ENCODE measurements at regions not wholly inside any gene's neighbourhood (a gene's known extent, or its start where the extent isn't known, plus 50 kb on each side); places are given as distances from the start of the nearest gene placed in this dataset.
"Not testable (repeated sequence)": the region's sequence is repeated elsewhere in the genome, so short reads cannot be mapped to it uniquely, and the experiment has no call there.

DNA sequence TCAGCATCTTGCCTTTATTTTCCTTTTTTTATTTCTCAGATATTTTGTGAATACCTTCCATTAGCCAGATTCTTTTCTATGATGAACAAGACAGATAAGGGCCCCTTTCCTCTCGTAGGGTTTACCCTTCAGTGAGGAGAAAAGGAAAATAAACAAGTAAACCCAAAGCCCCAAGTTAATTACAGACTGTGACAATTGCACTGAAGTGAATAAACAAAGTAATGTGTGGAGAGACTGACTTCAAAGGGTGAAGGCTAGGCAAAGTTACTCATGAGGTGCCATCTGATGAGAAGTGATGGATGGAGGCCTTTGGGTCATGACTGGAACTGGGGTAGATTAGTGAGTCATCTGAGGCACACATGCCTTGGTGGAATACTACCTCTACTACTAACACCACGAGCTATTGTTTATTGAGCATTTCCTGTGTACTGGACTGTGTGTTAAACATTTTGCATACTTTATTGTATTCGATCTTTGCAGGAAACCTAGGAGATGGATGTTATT is 143.4 kb upstream of the PRICKLE1 start:
- DNase-seq = no peak

DNA sequence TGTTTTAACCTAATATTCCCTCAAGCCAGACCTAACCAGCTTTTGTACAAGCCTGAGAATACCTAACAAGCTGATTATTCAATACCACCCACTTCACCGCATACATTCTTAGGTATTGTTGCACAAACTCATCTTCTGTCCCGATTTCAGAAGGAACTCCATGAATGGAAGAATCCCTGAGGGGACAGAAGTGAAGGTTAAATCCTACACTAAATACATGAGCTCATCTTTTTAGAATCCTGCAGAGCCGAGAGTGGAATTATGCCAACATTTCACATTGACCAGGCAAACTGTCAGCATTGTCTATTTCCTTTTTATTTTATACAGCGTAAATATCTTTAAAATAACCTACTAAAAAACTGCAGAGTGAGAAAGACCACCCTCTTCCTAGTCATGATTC is 140.7 kb upstream of the PRICKLE1 start:
- no peak for DNase-seq

DNA sequence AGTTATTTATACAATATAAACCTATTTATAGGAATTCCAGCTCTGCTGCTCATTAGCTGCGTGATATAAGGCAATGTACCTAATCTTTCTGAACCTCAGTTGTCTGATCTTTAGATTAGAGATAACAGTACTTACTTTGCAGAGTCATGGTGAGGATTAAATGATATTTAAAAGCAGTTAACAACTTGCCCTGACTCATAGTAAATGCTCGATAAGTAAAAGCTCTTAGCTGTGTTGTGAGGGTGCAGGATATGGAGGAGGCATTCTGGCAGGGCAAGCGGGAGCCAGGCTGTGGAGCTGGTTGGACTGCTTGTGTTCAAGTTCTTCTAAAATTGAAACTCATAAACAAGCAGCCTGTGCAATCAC is 140.0 kb upstream of the PRICKLE1 start:
- DNase-seq = peak in 1 of 51 donors; percentile 7

DNA sequence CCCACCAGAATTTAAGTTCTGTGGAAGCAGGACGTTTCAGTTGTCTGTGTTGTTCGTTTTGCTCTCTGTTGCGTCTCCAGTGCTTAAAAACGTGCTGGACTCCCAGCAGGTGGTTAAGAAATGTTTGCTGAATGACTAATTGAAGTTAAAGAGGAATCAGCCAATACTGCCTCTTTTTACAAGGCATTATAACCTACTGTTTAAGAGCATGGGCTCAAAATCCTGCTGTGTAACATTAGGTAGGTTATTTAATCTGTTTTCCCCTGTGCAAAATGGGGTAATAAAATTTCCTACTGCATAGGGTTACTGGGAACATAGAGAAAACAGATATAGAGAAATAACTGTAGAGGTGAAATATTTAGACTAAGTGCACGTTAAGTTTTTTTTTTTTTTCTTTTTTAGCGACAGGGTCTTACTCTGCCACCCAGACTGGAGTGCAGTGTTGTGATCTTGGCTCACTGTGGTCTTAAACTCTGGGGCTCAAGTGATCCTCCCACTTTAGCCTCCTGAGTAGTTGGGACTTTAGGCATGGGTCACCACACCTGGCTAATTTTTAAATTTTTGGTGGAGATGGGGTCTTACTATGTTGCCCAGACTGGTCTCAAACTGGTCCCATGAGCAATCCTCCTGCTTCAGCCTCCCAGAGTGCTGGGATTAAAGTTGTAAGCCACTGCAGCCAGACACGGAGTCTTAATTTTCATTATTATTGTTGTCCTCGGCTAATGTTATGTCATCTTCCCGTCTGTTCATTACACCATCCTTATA is 139.4 kb upstream of the PRICKLE1 start:
- no peak for DNase-seq

DNA sequence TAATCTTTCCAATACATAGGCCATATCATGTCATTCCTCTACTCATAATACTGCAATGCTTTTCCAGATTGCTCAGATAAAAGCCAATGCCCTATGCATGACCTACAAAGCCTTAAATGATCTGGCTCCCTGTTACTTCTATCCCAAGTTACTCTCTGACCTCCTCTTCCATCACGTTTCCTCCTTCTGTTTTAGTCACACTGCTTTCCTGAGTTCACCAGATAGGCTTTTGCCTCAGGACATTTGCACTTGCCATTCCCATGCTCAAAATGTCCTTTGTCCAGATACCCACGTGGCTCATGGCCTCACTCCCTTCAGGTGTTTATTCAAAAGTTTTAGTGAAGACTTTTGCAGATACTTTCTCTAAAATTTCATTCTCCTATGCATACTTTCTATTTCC is 138.7 kb upstream of the PRICKLE1 start:
- DNase-seq = no peak

DNA sequence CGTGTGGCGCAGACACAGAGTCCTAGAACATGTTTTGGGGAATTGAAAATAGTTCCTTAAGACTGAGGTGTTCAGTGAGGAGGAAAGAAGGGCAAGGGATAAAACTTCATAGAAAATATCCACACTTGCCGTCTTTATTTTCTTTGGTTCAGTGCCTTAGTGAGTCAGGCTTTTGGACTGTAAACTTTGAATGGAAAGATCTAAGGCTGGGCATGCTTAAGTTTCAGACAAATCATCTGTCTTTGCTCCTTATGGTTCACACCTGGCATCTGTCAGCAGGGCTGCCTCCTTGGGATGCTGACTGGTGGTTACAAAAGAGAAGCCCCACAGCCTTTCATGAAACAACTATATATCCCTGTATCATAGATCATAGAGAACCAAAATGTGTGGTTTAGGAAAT is 136.3 kb upstream of the PRICKLE1 start:
- no peak for DNase-seq

DNA sequence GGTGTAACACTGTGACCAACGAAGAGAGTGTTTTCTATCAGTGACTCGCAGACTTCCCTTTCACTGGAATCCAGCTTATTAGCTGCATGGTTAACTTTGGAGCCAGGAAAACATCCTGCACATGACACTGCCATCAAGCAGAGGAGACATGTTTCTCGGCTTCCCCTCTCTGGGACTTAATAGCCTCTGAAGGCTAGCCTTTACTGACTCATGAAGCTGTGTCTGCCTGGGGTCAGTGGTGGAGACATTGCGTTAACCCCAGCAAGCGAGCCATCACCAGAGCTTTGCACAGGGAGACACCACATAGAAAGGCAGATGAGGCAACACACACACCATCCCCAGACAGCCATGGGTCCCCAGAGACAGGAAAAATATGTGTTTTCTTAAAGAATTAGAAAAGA is 126.9 kb upstream of the PRICKLE1 start:
- DNase-seq = no peak

DNA sequence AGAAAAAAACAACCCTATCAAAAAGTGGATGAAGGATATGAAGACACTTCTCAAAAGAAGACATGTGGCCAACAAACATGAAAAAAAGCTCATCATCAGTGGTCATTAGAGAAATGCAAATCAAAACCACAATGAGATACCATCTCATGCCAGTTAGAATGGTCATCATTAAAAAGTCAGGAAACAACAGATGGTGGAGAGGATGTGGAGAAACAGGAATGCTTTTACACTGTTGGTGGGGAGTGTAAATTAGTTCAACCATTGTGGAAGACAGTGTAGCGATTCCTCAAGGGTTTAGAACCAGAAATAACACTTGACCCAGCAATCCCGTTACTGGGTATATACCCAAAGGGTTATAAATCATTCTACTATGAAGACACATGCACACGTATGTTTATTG is 124.0 kb upstream of the PRICKLE1 start:
- DNase-seq = not testable (repeated sequence)

DNA sequence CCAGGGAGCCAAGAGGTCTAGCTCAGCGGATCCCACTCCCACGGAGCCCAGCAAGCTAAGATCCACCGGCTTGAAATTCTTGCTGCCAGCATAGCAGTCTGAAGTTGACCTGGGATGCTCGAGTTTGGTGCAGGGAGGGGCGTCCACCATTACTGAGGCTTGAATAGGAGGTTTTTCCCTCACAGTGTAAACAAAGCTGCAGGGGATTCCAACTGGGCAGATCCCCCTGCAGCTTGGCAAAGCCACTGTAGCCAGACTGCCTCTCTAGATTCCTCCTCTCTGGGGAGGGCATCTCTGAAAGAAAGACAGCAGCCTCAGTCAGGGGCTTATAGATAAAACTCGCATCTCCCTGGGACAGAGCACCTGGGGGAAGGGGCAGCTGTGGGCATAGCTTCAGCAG is 118.8 kb upstream of the PRICKLE1 start:
- not testable (repeated sequence) for DNase-seq

DNA sequence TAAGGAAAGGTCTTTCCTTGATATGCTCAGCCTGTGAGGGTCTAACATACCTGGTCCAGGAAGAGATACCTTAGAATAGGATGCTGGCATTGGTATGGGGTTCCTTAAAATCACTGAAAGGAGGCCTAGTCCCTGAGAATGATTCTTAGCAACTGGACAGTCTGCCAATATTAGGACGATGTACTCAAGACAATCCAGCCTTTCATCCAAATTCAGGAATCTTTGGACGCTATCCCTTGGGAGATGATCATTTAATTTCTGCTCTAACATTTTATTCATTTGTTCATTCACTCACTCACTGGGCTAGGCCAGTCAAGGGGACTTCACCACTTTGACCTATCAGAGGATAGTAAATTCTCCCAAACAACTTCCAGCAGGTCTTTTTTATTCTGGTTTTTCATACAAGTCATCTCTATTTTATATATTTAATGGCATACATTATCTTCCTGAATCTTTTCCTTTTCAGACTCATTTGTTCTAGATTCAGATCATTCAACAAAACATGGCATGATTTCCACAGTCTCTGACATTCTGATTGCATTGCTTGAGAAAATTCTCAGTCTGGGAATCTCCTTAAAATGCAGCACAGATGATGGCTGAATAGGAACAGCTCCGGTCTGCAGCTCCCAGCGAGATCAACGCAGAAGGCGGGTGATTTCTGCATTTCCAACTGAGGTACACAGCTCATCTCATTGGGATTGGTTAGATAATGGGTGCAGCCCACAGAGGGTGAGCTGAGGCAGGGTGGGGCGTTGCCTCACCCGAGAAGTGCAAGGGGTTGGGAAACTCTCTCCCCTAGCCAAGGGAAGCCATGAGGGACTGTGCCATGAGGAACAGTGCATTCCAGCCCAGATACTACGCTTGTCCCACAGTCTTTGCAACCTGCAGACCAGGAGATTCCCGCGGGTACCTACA is 118.0 kb upstream of the PRICKLE1 start:
- no peak for DNase-seq

DNA sequence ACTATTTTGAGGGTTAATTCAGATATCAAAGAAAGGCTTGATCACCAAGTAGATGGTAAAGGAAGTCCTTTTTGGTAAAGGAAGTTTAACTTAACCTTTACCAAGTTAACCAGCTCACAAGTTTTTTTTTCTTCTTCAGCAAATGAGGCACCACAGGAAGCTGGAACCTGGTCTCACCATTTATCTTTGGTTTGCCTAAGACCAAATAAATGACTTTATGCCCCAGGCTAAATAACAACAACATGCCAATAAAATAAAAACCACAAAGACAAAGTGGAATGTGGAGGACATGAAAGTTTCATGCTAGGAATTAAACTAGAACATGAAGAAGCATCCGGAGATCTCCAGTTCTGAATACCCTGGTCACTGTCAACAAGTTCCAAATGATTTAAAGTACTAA is 116.8 kb upstream of the PRICKLE1 start:
- DNase-seq = no peak

DNA sequence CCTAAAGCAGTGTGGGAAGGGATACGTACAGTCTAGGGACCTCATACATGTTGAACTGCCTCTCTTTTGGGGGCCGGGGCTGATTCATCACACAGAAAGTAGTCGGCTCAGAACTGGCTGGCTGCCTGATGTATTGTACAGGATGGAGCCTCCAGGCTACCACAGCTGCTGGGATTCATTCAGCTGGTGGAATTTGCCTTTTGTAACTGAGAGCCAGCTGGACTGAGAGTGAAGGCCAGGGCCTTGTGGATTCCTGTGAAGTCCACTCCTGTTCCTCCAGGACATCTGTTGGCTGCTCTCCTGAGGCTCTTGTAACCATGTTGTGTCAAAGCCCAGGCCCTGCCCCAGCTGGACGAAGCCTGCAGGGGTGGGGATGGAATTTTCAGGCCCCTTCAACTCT is 116.3 kb upstream of the PRICKLE1 start:
- DNase-seq = peak in 14 of 51 donors; percentile 2 to 63 (median 12)

DNA sequence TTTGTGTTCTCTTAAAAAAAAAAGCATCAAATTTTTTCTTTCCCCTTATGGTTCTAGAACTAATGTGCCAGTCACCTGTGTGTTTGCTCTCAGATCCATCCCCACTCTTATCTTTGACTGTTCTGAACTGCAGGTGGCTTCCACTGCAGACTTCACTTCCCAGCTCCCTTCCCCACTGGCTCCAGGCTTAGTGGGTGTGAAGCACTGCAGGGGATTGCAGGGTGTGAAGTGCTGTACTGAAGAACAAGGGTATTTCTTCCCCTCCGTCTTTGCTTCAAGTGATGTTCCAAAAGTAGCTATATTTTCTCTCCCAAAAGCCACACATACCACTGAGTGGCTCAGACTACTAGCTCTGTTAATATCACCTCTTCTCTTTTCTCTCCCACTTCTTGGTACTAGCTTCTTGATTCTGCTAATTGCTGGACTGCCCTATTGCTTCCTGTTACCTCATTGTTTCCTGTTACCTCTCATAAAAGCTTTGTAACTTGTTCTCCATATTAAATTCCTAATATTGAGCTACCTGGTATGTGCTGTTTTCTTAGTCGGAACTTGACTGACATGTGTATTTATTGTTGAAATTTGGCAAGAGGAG is 115.4 kb upstream of the PRICKLE1 start:
- no peak for DNase-seq

DNA sequence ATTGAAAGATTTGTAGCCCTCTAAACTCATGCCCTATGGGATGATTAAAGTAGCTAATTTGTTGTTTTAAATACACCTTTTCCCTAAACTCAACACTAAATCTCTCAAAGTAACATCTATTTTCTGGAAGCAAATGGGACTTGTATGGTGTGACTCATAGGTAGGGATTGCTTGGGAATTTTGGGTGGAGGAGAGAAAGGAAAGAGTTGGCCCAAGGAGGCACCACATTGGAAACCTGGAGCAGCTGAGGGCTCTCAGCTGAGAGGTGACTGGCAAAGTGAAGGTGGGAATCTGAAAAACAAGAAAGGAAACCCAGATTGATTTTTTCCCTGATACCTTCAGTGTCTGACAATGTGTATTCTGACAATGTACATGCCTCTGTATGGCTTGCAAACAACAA is 114.8 kb upstream of the PRICKLE1 start:
- no peak for DNase-seq

DNA sequence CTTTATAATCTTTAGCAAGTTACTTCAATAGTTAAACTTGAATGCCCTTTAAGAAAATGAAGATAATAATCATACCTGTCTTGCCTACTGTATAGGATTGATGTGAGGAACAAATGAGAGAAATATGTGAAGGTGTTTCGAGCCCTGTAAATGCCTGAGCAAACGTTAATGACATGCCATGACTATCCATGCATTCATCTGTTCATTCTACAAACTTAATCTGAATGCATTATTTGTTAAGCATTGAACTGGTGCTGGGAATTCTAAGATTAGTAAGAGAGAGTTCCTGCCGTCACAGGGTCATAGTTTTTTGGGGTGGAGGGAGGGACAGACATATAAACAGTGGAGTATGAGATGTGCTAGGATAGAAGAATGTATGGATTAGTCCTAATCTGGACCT is 111.5 kb upstream of the PRICKLE1 start:
- DNase-seq = no peak

DNA sequence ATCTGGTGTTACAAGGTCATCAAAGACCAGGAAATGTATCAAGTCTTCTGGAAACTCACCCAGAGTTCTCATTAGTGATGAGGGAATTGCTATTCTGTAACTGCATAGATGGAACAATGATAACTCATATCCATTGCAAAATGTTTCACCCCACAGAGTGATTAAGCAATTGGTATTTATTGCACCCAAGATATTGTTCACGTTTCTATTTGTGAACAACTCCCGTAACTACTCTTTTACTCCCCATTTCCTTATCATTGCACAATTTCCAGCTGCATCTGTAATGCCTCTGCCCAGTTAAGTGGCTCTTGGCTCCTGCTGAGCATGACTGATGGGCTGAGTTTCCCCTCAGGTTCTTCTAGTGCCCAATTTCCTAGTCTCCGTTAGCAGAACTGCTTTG is 108.7 kb upstream of the PRICKLE1 start:
- DNase-seq = no peak

DNA sequence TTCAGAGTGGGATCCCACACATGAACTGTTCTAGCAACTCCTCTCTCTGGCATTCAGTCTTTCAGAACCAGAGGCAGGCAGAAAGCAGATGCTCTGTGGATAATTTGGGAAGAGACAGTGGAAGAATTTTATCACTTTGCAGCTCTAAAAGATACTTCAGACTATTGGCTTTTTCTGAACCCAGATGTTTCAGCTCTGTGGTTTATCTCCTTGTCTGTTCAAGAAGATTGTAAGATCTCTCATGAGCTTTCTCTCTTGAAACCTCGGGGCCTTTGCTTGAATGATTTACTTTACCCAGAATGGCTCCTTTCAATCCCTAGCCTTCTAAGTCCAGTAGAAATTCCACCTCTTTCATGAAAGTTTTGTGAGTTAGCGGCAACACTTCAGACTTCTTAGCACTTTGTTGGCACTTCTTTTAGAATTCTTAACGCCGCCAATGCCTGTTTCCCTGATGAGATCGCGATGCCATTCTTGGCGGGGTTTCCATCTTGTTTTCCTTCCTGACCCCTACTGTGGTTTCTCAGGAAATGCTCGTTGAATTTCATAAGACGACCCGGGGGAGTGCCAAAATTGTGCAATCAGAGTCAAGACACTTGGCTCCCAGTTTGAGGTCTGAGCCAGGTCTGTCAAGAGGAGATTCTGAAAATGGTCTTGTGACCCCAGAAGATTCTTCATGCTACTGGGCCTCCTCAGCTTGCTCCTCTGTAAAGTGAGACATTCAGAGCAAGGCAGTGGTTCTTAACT is 107.0 kb upstream of the PRICKLE1 start:
- peak in 2 of 51 donors; percentile 1 to 10 for DNase-seq

DNA sequence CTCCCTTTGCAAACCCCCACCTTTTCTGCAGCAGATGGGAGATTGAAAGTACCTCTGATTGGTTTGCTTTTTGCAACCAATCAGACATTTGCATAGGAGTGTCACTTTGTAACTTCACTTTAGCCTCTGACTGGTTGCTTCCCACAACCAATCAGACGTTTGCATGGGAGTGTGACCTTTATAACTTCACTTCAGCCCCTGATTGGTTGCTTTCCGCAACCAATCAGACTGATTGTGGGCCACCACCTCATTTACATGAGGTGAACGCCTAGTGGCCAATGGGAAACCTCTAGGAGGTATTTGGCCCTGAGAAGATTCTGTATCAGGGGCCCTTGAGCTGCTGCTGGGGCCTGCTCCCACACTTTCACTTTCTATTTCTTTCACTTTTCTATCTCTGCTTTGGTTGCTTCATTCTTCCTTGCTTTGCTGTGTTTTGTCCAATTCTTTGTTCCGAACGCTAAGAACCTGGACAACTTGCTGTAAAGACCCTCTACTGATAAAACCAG is 106.0 kb upstream of the PRICKLE1 start:
- no peak for DNase-seq

DNA sequence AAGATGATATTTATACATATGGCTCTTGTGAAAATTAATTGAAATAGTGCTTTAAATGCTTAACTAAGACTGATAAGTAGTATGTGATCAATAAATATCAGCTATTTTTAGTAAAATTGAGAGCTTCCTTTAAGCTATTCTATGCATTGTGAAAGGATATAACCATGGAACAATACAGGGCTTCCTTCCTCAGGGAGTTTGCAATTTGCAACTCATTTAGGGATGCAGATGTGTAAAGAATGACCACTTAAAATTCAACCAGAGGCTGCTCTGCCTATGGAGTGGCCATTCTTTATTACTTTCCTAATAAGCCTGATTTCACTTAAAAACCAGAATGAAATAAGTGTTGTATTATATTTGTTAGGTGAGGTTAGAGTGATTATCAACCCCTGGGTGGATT is 103.2 kb upstream of the PRICKLE1 start:
- no peak for DNase-seq

DNA sequence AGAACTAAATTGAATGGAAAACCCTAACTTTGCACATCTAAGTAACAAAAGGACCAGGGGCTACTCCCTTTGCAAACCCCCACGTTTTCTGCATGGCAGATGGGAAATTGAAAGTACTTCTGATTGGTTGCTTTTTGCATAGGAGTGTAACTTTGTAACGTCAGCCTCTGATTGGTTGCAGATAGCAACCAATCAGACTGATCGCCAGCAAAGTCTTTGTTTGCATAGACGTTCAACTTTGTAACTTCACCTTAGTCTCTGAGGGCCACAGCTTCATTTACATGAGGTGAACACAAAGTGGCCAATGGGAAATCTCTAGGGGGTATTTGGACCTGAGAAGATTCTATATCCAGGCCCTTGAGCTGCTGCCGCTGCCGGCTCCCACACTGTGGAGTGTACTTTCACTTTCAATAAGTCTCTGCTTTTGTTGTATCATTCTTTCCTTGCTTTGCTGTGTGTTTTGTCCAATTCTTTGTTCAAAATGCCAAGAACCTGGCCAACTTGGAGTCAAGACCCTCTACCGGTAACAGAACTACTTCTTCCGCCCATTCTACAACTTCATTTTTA is 102.5 kb upstream of the PRICKLE1 start:
- no peak for DNase-seq

DNA sequence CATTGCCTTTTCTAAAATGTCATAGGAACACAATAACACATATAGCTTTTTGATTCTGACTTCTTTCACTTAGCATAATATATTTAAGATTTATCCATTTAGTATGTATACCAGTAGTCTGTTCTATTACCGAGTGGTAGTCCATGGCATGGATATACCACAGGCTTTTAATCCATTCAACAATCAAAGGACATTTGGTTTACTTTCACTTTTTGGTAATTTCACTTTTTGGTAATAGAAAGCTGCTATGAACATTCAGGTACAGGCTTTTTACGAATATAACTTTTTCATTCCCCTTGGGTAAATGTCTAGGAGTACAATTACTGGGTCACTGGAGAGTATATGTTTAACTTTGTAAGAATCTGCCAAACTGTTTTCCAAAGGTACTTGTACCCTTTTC is 100.7 kb upstream of the PRICKLE1 start:
- no peak for DNase-seq
